SK-N-SH (cell line): ENCODE measurements at regions not wholly inside any gene's neighbourhood (a gene's known extent, or its start where the extent isn't known, plus 50 kb on each side); places are given as distances from the start of the nearest gene placed in this dataset.

ENCODE experiments used
- RFX5 ChIP-seq: IDR thresholded peaks from 2 replicates; pipeline ENCODE4 v1.6.1; 2012; ENCODE audit warnings: mild to moderate bottlenecking, improper control_type of control experiment, low read length
- TF ChIP-seq, protein P1 (sequence below): IDR thresholded peaks from 2 replicates; pipeline ENCODE4 v1.6.1; 2012; ENCODE audit warnings: mild to moderate bottlenecking, low read depth, low read length, moderate library complexity
- TF ChIP-seq, protein P2 (sequence below): fragments of 200-600 bp; sonication (generic); IDR thresholded peaks from 2 replicates; pipeline ENCODE4 v1.6.1; 2017; ENCODE audit warnings: antibody characterized with exemption, mild to moderate bottlenecking, moderate library complexity
- TF ChIP-seq, protein P3 (sequence below): IDR thresholded peaks from 2 replicates; pipeline ENCODE4 v1.4.0; 2012; ENCODE audit warnings: low read depth, borderline replicate concordance

DNA sequence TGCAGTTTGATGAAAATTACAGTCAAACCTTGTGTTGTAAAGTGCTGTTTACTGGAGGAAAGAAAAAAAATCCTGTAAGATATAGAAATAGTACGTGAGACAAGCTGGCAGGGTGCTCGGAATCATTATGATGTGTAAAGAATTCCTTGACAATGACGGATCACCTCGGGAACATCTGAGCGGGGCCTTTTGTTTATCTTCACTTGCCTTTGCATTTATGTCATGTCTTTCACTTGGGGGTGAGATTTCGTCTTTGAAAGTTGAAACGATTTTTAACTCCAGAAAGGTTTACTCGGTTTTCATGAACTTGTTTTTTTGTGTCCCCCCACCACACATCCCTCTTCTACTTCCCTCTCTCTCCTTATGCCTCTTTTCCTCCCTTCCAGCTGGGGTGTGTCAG, 128.3 kb upstream of the VEPH1 start:
- TF ChIP-seq, protein P1, sequence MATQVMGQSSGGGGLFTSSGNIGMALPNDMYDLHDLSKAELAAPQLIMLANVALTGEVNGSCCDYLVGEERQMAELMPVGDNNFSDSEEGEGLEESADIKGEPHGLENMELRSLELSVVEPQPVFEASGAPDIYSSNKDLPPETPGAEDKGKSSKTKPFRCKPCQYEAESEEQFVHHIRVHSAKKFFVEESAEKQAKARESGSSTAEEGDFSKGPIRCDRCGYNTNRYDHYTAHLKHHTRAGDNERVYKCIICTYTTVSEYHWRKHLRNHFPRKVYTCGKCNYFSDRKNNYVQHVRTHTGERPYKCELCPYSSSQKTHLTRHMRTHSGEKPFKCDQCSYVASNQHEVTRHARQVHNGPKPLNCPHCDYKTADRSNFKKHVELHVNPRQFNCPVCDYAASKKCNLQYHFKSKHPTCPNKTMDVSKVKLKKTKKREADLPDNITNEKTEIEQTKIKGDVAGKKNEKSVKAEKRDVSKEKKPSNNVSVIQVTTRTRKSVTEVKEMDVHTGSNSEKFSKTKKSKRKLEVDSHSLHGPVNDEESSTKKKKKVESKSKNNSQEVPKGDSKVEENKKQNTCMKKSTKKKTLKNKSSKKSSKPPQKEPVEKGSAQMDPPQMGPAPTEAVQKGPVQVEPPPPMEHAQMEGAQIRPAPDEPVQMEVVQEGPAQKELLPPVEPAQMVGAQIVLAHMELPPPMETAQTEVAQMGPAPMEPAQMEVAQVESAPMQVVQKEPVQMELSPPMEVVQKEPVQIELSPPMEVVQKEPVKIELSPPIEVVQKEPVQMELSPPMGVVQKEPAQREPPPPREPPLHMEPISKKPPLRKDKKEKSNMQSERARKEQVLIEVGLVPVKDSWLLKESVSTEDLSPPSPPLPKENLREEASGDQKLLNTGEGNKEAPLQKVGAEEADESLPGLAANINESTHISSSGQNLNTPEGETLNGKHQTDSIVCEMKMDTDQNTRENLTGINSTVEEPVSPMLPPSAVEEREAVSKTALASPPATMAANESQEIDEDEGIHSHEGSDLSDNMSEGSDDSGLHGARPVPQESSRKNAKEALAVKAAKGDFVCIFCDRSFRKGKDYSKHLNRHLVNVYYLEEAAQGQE, result no peak
- TF ChIP-seq RFX5, result no peak
- TF ChIP-seq, protein P2, sequence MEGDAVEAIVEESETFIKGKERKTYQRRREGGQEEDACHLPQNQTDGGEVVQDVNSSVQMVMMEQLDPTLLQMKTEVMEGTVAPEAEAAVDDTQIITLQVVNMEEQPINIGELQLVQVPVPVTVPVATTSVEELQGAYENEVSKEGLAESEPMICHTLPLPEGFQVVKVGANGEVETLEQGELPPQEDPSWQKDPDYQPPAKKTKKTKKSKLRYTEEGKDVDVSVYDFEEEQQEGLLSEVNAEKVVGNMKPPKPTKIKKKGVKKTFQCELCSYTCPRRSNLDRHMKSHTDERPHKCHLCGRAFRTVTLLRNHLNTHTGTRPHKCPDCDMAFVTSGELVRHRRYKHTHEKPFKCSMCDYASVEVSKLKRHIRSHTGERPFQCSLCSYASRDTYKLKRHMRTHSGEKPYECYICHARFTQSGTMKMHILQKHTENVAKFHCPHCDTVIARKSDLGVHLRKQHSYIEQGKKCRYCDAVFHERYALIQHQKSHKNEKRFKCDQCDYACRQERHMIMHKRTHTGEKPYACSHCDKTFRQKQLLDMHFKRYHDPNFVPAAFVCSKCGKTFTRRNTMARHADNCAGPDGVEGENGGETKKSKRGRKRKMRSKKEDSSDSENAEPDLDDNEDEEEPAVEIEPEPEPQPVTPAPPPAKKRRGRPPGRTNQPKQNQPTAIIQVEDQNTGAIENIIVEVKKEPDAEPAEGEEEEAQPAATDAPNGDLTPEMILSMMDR, result no peak
- TF ChIP-seq, protein P3, sequence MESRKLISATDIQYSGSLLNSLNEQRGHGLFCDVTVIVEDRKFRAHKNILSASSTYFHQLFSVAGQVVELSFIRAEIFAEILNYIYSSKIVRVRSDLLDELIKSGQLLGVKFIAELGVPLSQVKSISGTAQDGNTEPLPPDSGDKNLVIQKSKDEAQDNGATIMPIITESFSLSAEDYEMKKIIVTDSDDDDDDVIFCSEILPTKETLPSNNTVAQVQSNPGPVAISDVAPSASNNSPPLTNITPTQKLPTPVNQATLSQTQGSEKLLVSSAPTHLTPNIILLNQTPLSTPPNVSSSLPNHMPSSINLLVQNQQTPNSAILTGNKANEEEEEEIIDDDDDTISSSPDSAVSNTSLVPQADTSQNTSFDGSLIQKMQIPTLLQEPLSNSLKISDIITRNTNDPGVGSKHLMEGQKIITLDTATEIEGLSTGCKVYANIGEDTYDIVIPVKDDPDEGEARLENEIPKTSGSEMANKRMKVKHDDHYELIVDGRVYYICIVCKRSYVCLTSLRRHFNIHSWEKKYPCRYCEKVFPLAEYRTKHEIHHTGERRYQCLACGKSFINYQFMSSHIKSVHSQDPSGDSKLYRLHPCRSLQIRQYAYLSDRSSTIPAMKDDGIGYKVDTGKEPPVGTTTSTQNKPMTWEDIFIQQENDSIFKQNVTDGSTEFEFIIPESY, result no peak
